ENCODE measurements at regions not wholly inside any gene's neighbourhood (a gene's known extent, or its start where the extent isn't known, plus 50 kb on each side); places are given as distances from the start of the nearest gene placed in this dataset.

DNA sequence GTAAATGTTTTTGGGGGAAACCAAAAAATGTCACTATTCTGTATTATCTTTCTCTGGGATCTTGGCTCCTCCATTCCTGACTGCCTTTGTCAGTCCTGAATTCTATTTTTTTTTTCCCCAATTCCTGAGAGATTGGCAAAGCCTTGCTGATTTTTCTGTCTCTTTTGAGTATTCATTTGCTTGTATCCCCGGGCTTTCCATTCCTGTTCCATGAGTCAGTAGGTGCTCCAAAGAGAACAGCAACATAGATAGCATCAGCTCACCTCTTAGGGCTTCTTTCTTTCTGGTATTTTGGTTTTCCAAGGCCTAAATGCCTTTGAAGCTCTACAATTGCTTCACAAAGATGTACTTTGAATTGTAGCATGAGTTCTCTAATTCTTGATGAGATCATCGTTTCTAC, 271.7 kb upstream of the LRRC3B start:
- H3K36me3 ChIP-seq = no peaks in the 10 kb centered on the region
- H3K4me3 ChIP-seq = no peak overlapping the region
- intact Hi-C loops (cut with DNase I; ENCODE audit: low total_unique reads) = no loop called here
- no peak overlapping the region for H3K27ac ChIP-seq
- 69 to 86% (median 78%) methylated on average over 2 of the region's 2 CpGs for WGBS, 5 donors
- H3K4me1 ChIP-seq = no peaks in the 10 kb centered on the region
- TF ChIP-seq POLR2AphosphoS5 (IDR thresholded peaks at IDR 0.05) (no peak), CTCF (IDR thresholded peaks at IDR 0.05) (no peak), EP300 (IDR thresholded peaks at IDR 0.05) (no peak), POLR2A (IDR thresholded peaks at IDR 0.05) (no peak)
- peaks cover 3 to 38% (median 10%) of the 10 kb centered on the region in 4 donors for H3K9me3 ChIP-seq
- no peaks in the 10 kb centered on the region for H3K27me3 ChIP-seq
- DNase-seq = no peak

DNA sequence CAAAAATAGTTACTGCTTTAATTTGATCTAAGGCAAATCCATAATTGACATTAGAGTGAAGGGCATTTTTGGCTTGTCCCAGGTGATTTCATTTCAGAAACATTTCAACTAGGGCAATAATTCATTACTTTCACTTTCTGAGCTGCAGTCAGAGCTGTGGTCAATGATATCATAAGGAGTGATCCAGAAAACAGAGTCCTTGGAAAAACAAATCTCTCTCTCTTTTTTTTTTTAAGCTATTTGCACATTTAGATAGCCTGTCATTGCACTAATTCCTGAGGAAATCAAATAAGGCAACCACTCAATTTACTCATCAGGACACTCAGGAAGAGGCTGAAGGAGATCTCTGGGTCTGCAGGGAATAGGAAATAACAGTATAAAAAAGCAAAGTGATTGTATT, 269.5 kb upstream of the LRRC3B start:
- peaks cover 3 to 26% (median 7%) of the 10 kb centered on the region in 4 donors for H3K9me3 ChIP-seq

GRCh38 chr3:26358405-26358804, 264.2 kb upstream of the LRRC3B start:
- Histone ChIP-seq H3K36me3 (no peaks in the 10 kb centered on the region), H3K4me3 (no peak overlapping the region), H3K4me1 (no peaks in the 10 kb centered on the region), H3K27me3 (no peaks in the 10 kb centered on the region), H3K9me3 (peaks cover 0 to 9% (median 0%) of the 10 kb centered on the region in 4 donors), H3K27ac (no peak overlapping the region)
- no peak for DNase-seq
- TF ChIP-seq POLR2AphosphoS5 (IDR thresholded peaks at IDR 0.05) (no peak), EP300 (IDR thresholded peaks at IDR 0.05) (no peak), POLR2A (IDR thresholded peaks at IDR 0.05) (no peak)
- intact Hi-C loops (cut with DNase I; ENCODE audit: low total_unique reads) = no loop called here

More for the DNA sequence above, 269.5 kb upstream of the LRRC3B start:
- Histone ChIP-seq H3K27ac (no peak overlapping the region), H3K27me3 (no peaks in the 10 kb centered on the region), H3K36me3 (no peaks in the 10 kb centered on the region), H3K4me3 (no peak overlapping the region), H3K4me1 (no peaks in the 10 kb centered on the region)
- no peak for DNase-seq
- TF ChIP-seq EP300 (IDR thresholded peaks at IDR 0.05) = no peak
- no peak for TF ChIP-seq POLR2A (IDR thresholded peaks at IDR 0.05)
- TF ChIP-seq POLR2AphosphoS5 (IDR thresholded peaks at IDR 0.05) = no peak
- no peak for TF ChIP-seq CTCF (IDR thresholded peaks at IDR 0.05)
- intact Hi-C loops (cut with DNase I; ENCODE audit: low total_unique reads) = no loop called here

DNA sequence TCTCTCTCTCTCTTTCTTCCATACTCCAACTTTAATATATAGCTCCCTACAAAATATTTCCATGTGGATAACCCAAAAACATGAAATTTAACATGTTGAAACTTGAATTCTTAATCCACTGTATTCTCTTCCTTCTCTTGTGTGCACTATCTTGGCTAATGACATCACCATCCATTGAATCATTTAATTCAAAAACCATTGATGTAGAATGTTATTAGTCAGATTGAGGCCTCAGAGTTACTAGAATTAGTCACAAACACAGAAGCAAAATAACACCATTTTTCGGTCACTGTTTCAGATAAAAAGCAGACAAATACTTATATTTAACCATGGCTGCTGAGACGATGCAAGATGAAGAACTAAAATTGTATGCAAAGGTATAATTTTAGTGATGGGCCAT, 256.9 kb upstream of the LRRC3B start:
- Histone ChIP-seq H3K27ac (no peak overlapping the region), H3K27me3 (no peaks in the 10 kb centered on the region), H3K4me1 (no peaks in the 10 kb centered on the region), H3K9me3 (peaks cover 0 to 9% (median 0%) of the 10 kb centered on the region in 4 donors), H3K36me3 (no peaks in the 10 kb centered on the region), H3K4me3 (no peak overlapping the region)
- intact Hi-C loops (cut with DNase I; ENCODE audit: low total_unique reads) = no loop called here
- no peak for DNase-seq
- WGBS, 5 donors = 89 to 96% (median 93%) methylated on average over 2 of the region's 2 CpGs
- TF ChIP-seq CTCF (IDR thresholded peaks at IDR 0.05) = no peak
- no peak for TF ChIP-seq POLR2A (IDR thresholded peaks at IDR 0.05)
- TF ChIP-seq EP300 (IDR thresholded peaks at IDR 0.05) = no peak
- no peak for TF ChIP-seq POLR2AphosphoS5 (IDR thresholded peaks at IDR 0.05)

DNA sequence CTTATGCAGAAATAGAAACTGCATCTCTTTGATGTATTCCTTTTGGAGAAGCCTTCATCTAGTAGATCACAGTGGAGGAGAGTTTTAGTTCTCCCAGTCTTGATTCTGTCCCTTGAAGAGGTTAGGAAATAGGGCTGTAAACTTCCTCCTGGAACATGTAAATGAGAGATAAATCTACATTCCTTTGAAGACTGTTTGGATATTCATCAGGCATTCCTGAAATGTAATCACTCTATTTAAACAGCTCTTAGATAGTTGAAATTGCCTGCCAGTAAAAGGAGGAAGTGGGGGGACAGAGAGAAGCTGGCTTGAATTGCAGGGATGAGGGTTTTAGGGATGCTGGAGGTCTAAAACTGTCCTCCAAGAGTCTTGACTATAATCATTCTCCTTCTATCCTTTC, 254.3 kb upstream of the LRRC3B start:
- DNase-seq = no peak
- TF ChIP-seq POLR2A (IDR thresholded peaks at IDR 0.05) (no peak), POLR2AphosphoS5 (IDR thresholded peaks at IDR 0.05) (no peak)
- Histone ChIP-seq H3K27ac (no peak overlapping the region), H3K4me3 (no peak overlapping the region), H3K36me3 (no peaks in the 10 kb centered on the region), H3K27me3 (no peaks in the 10 kb centered on the region), H3K9me3 (no peaks in the 10 kb centered on the region), H3K4me1 (no peaks in the 10 kb centered on the region)
- intact Hi-C loops (cut with DNase I; ENCODE audit: low total_unique reads) = no loop called here

Measured in stomach (tissue), 8 donors.